ENCODE measurements at regions not wholly inside any gene's neighbourhood (a gene's known extent, or its start where the extent isn't known, plus 50 kb on each side); places are given as distances from the start of the nearest gene placed in this dataset.
A peak's percentile ranks its signal among the peaks of the same experiment; 100 is the strongest.

- Histone ChIP-seq H3K9ac (ENCODE audit: low read depth in 1 of 3, low read length in 3 of 3) (peak overlapping the region in 1 of 3 donors; percentile 33), H3K9me3 (ENCODE audit: control insufficient read depth in 3 of 3, low read length in 3 of 3) (no peaks in the 10 kb centered on the region), H3K27ac (ENCODE audit: low read depth, low read length) (no peak overlapping the region), H3K27me3 (ENCODE audit: control insufficient read depth in 3 of 3, insufficient read depth in 3 of 3, low read length in 3 of 3) (peaks cover 32 to 54% (median 48%) of the 10 kb centered on the region in 3 donors), H3K4me1 (ENCODE audit: control insufficient read depth in 3 of 3, insufficient read depth in 3 of 3, low read length in 3 of 3) (peaks cover 4 to 9% (median 9%) of the 10 kb centered on the region in 3 donors), H3K4me3 (ENCODE audit: low read length in 3 of 3) (peak overlapping the region in 2 of 3 donors; percentile 49 to 59), H3K36me3 (ENCODE audit: control insufficient read depth in 3 of 3, insufficient read depth in 3 of 3, low read length in 3 of 3) (no peaks in the 10 kb centered on the region)
Observed at GRCh38 chr15:98421419-98422129, 226.8 kb upstream of the IGF1R start.

GRCh38 chr15:98422130-98422478 lies 226.2 kb upstream of the IGF1R start:
- peak overlapping the region in 1 of 3 donors; percentile 33 for H3K9ac ChIP-seq (ENCODE audit: low read depth in 1 of 3, low read length in 3 of 3)
- H3K27ac ChIP-seq (ENCODE audit: low read depth, low read length) = no peak overlapping the region
- H3K4me3 ChIP-seq (ENCODE audit: low read length in 3 of 3) = no peak overlapping the region
- H3K4me1 ChIP-seq (ENCODE audit: control insufficient read depth in 3 of 3, insufficient read depth in 3 of 3, low read length in 3 of 3) = peaks cover 4 to 9% (median 9%) of the 10 kb centered on the region in 3 donors
- no peaks in the 10 kb centered on the region for H3K9me3 ChIP-seq (ENCODE audit: control insufficient read depth in 3 of 3, low read length in 3 of 3)
- H3K27me3 ChIP-seq (ENCODE audit: control insufficient read depth in 3 of 3, insufficient read depth in 3 of 3, low read length in 3 of 3) = peaks cover 33 to 59% (median 50%) of the 10 kb centered on the region in 3 donors
- H3K36me3 ChIP-seq (ENCODE audit: control insufficient read depth in 3 of 3, insufficient read depth in 3 of 3, low read length in 3 of 3) = no peaks in the 10 kb centered on the region

DNA sequence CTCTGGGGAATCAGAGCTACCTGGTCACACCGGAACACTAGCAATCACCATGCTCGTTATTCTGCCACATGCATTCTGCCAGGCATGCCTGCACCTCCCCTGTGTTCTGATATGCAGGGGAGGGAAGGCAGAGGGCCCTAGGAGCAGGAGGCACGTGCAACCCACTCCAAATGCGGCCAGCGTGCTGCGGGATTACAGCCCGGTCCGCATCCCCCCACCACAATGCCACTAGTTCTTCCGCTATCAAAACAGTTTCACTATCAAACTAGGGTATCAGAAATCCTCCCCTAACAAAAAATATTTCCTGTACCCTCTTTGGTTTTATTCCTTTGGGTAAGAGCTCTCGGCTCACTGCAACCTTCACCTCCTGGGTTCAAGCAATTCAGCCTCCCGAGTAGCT lies 223.2 kb upstream of the IGF1R start:
- no peaks in the 10 kb centered on the region for H3K36me3 ChIP-seq (ENCODE audit: control insufficient read depth in 3 of 3, insufficient read depth in 3 of 3, low read length in 3 of 3)
- H3K27ac ChIP-seq (ENCODE audit: low read depth, low read length) = no peak overlapping the region
- H3K27me3 ChIP-seq (ENCODE audit: control insufficient read depth in 3 of 3, insufficient read depth in 3 of 3, low read length in 3 of 3) = peaks cover 46 to 71% (median 46%) of the 10 kb centered on the region in 3 donors
- no peaks in the 10 kb centered on the region for H3K9me3 ChIP-seq (ENCODE audit: control insufficient read depth in 3 of 3, low read length in 3 of 3)
- no peak overlapping the region for H3K4me3 ChIP-seq (ENCODE audit: low read length in 3 of 3)
- H3K4me1 ChIP-seq (ENCODE audit: control insufficient read depth in 3 of 3, insufficient read depth in 3 of 3, low read length in 3 of 3) = peaks cover 8 to 12% (median 9%) of the 10 kb centered on the region in 3 donors
- no peak overlapping the region for H3K9ac ChIP-seq (ENCODE audit: low read depth in 1 of 3, low read length in 3 of 3)

- Histone ChIP-seq H3K36me3 (ENCODE audit: control insufficient read depth in 3 of 3, insufficient read depth in 3 of 3, low read length in 3 of 3) (no peaks in the 10 kb centered on the region), H3K4me1 (ENCODE audit: control insufficient read depth in 3 of 3, insufficient read depth in 3 of 3, low read length in 3 of 3) (peaks cover 0 to 3% (median 3%) of the 10 kb centered on the region in 3 donors), H3K9me3 (ENCODE audit: control insufficient read depth in 3 of 3, low read length in 3 of 3) (no peaks in the 10 kb centered on the region), H3K4me3 (ENCODE audit: low read length in 3 of 3) (no peak overlapping the region), H3K27me3 (ENCODE audit: control insufficient read depth in 3 of 3, insufficient read depth in 3 of 3, low read length in 3 of 3) (peaks cover 33 to 59% (median 34%) of the 10 kb centered on the region in 3 donors), H3K9ac (ENCODE audit: low read depth in 1 of 3, low read length in 3 of 3) (no peak overlapping the region), H3K27ac (ENCODE audit: low read depth, low read length) (no peak overlapping the region)
Observed at GRCh38 chr15:98427321-98427720, 221.0 kb upstream of the IGF1R start.

GRCh38 chr15:98428253-98428989 lies 219.9 kb upstream of the IGF1R start:
- H3K27me3 ChIP-seq (ENCODE audit: control insufficient read depth in 3 of 3, insufficient read depth in 3 of 3, low read length in 3 of 3) = peaks cover 25 to 55% (median 27%) of the 10 kb centered on the region in 3 donors
- H3K9ac ChIP-seq (ENCODE audit: low read depth in 1 of 3, low read length in 3 of 3) = peak overlapping the region in 1 of 3 donors; percentile 57
- peak overlapping the region; percentile 53 to 71 (median 59) for H3K4me3 ChIP-seq (ENCODE audit: low read length in 3 of 3)
- no peaks in the 10 kb centered on the region for H3K36me3 ChIP-seq (ENCODE audit: control insufficient read depth in 3 of 3, insufficient read depth in 3 of 3, low read length in 3 of 3)
- no peaks in the 10 kb centered on the region for H3K9me3 ChIP-seq (ENCODE audit: control insufficient read depth in 3 of 3, low read length in 3 of 3)
- no peak overlapping the region for H3K27ac ChIP-seq (ENCODE audit: low read depth, low read length)
- peaks cover 1 to 6% (median 3%) of the 10 kb centered on the region in 3 donors for H3K4me1 ChIP-seq (ENCODE audit: control insufficient read depth in 3 of 3, insufficient read depth in 3 of 3, low read length in 3 of 3)

DNA sequence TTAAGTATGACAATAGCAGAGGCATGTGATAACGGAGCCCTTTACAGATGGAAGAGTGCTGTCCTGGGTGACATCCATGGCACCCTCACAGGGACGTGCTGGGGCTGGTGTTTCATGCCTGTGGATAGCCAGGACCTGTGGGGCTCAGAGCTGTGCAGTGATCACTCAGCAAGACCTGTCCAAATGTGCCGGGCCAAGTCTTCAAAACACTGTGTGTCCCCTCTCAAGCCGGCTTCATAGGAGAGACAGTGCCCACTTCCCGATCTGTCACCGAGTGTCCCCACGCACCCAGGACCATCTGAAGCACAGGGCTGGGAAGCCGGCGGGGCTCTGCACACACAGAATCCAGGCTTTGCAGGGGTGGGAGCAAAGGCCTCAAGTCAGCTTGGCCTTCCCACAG lies 217.2 kb upstream of the IGF1R start:
- Histone ChIP-seq H3K27me3 (ENCODE audit: control insufficient read depth in 3 of 3, insufficient read depth in 3 of 3, low read length in 3 of 3) (peaks cover 19 to 43% (median 25%) of the 10 kb centered on the region in 3 donors), H3K4me1 (ENCODE audit: control insufficient read depth in 3 of 3, insufficient read depth in 3 of 3, low read length in 3 of 3) (peaks cover 4 to 11% (median 8%) of the 10 kb centered on the region in 3 donors), H3K9ac (ENCODE audit: low read depth in 1 of 3, low read length in 3 of 3) (no peak overlapping the region), H3K27ac (ENCODE audit: low read depth, low read length) (no peak overlapping the region), H3K36me3 (ENCODE audit: control insufficient read depth in 3 of 3, insufficient read depth in 3 of 3, low read length in 3 of 3) (no peaks in the 10 kb centered on the region), H3K9me3 (ENCODE audit: control insufficient read depth in 3 of 3, low read length in 3 of 3) (no peaks in the 10 kb centered on the region), H3K4me3 (ENCODE audit: low read length in 3 of 3) (no peak overlapping the region)

GRCh38 chr15:98433346-98433745 lies 215.0 kb upstream of the IGF1R start:
- peaks cover 12 to 23% (median 12%) of the 10 kb centered on the region in 3 donors for H3K27me3 ChIP-seq (ENCODE audit: control insufficient read depth in 3 of 3, insufficient read depth in 3 of 3, low read length in 3 of 3)
- H3K4me1 ChIP-seq (ENCODE audit: control insufficient read depth in 3 of 3, insufficient read depth in 3 of 3, low read length in 3 of 3) = peaks cover 4 to 10% (median 6%) of the 10 kb centered on the region in 3 donors
- H3K9me3 ChIP-seq (ENCODE audit: control insufficient read depth in 3 of 3, low read length in 3 of 3) = no peaks in the 10 kb centered on the region
- H3K4me3 ChIP-seq (ENCODE audit: low read length in 3 of 3) = no peak overlapping the region
- no peak overlapping the region for H3K27ac ChIP-seq (ENCODE audit: low read depth, low read length)
- H3K9ac ChIP-seq (ENCODE audit: low read depth in 1 of 3, low read length in 3 of 3) = peak overlapping the region in 1 of 3 donors; percentile 7
- H3K36me3 ChIP-seq (ENCODE audit: control insufficient read depth in 3 of 3, insufficient read depth in 3 of 3, low read length in 3 of 3) = no peaks in the 10 kb centered on the region

DNA sequence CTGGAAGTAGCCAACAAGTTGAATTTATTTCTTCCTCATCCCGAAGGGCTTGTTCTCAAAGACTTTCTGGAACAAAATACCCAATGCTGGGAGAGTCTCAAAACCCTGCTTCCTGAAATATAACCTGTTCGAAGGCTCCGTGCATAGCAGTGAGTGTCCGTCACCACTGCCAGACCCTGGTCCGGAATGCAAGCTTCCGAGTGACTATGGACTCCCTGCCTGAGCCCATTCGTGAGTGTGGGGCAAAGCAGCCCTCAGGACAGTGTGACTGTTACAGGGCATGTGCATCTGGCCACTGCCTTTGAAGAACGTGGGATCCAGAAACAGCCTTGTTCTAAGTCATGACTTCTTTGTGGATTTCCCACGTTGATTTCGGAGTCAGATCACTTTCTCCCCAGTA lies 214.5 kb upstream of the IGF1R start:
- Histone ChIP-seq H3K36me3 (ENCODE audit: control insufficient read depth in 3 of 3, insufficient read depth in 3 of 3, low read length in 3 of 3) (no peaks in the 10 kb centered on the region), H3K9me3 (ENCODE audit: control insufficient read depth in 3 of 3, low read length in 3 of 3) (no peaks in the 10 kb centered on the region), H3K27ac (ENCODE audit: low read depth, low read length) (no peak overlapping the region), H3K4me1 (ENCODE audit: control insufficient read depth in 3 of 3, insufficient read depth in 3 of 3, low read length in 3 of 3) (peaks cover 4 to 7% (median 6%) of the 10 kb centered on the region in 3 donors), H3K27me3 (ENCODE audit: control insufficient read depth in 3 of 3, insufficient read depth in 3 of 3, low read length in 3 of 3) (peaks cover 9 to 21% (median 12%) of the 10 kb centered on the region in 3 donors), H3K4me3 (ENCODE audit: low read length in 3 of 3) (no peak overlapping the region), H3K9ac (ENCODE audit: low read depth in 1 of 3, low read length in 3 of 3) (peak overlapping the region in 1 of 3 donors; percentile 7)

DNA sequence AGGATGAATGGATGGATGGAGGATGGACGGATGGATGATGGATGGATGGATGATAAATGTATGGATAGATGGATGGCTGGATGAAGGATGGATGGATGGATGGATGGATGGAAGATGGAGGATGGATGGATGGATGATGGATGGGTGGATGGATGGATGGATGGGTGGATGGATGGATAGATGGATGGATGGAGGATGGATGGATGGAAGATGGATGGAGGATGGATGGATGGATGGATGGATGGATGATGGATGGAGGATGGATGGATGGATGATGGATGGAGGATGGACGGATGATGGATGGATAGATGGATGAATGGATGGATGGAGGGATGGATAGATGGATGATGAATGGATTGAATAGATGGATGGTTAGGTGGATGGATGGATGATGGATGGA lies 210.6 kb upstream of the IGF1R start:
- H3K27me3 ChIP-seq (ENCODE audit: control insufficient read depth in 3 of 3, insufficient read depth in 3 of 3, low read length in 3 of 3) = peaks cover 0 to 17% (median 12%) of the 10 kb centered on the region in 3 donors
- peaks cover 4 to 7% (median 6%) of the 10 kb centered on the region in 3 donors for H3K4me1 ChIP-seq (ENCODE audit: control insufficient read depth in 3 of 3, insufficient read depth in 3 of 3, low read length in 3 of 3)
- H3K36me3 ChIP-seq (ENCODE audit: control insufficient read depth in 3 of 3, insufficient read depth in 3 of 3, low read length in 3 of 3) = no peaks in the 10 kb centered on the region
- H3K9me3 ChIP-seq (ENCODE audit: control insufficient read depth in 3 of 3, low read length in 3 of 3) = no peaks in the 10 kb centered on the region
- no peak overlapping the region for H3K27ac ChIP-seq (ENCODE audit: low read depth, low read length)
- no peak overlapping the region for H3K9ac ChIP-seq (ENCODE audit: low read depth in 1 of 3, low read length in 3 of 3)
- H3K4me3 ChIP-seq (ENCODE audit: low read length in 3 of 3) = no peak overlapping the region

GRCh38 chr15:98438326-98438725 lies 210.0 kb upstream of the IGF1R start:
- H3K27ac ChIP-seq (ENCODE audit: low read depth, low read length) = no peak overlapping the region
- H3K36me3 ChIP-seq (ENCODE audit: control insufficient read depth in 3 of 3, insufficient read depth in 3 of 3, low read length in 3 of 3) = no peaks in the 10 kb centered on the region
- no peak overlapping the region for H3K9ac ChIP-seq (ENCODE audit: low read depth in 1 of 3, low read length in 3 of 3)
- no peaks in the 10 kb centered on the region for H3K9me3 ChIP-seq (ENCODE audit: control insufficient read depth in 3 of 3, low read length in 3 of 3)
- peaks cover 4 to 6% (median 5%) of the 10 kb centered on the region in 3 donors for H3K4me1 ChIP-seq (ENCODE audit: control insufficient read depth in 3 of 3, insufficient read depth in 3 of 3, low read length in 3 of 3)
- peaks cover 0 to 17% (median 11%) of the 10 kb centered on the region in 3 donors for H3K27me3 ChIP-seq (ENCODE audit: control insufficient read depth in 3 of 3, insufficient read depth in 3 of 3, low read length in 3 of 3)
- no peak overlapping the region for H3K4me3 ChIP-seq (ENCODE audit: low read length in 3 of 3)
